ENCODE measurements at regions not wholly inside any gene's neighbourhood (a gene's known extent, or its start where the extent isn't known, plus 50 kb on each side); places are given as distances from the start of the nearest gene placed in this dataset.

DNA sequence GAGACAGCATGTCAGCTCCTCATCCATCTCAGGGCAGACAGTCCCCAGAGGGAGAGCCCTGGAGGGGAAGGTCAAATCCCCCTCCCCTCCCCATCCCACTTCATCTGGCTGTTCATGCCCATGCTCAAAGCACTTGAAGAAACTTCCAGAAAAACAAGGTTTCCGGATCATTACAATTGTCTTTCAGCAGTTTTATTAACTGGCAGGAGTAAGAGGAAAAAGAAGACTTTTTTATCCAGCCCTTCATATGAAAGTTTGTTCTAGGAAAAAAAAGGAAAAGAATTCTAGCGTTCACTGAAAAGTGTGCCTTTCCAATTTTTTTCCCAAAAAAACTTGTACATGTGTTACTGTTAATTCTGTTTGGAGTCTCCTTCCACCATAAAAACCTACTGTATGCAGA lies 145.7 kb upstream of the TIAM1 start:
- H3K27me3 ChIP-seq (ENCODE audit: control insufficient read depth, low read length), result no peaks in the 10 kb centered on the region
- H3K9me3 ChIP-seq (ENCODE audit: control insufficient read depth, insufficient read depth, low read length), result no peaks in the 10 kb centered on the region
- TF ChIP-seq, protein P1, sequence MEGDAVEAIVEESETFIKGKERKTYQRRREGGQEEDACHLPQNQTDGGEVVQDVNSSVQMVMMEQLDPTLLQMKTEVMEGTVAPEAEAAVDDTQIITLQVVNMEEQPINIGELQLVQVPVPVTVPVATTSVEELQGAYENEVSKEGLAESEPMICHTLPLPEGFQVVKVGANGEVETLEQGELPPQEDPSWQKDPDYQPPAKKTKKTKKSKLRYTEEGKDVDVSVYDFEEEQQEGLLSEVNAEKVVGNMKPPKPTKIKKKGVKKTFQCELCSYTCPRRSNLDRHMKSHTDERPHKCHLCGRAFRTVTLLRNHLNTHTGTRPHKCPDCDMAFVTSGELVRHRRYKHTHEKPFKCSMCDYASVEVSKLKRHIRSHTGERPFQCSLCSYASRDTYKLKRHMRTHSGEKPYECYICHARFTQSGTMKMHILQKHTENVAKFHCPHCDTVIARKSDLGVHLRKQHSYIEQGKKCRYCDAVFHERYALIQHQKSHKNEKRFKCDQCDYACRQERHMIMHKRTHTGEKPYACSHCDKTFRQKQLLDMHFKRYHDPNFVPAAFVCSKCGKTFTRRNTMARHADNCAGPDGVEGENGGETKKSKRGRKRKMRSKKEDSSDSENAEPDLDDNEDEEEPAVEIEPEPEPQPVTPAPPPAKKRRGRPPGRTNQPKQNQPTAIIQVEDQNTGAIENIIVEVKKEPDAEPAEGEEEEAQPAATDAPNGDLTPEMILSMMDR (IDR thresholded peaks at IDR 0.05; ENCODE audit: low read depth, low read length, poor library complexity, severe bottlenecking), result no peak
- no peak for TF ChIP-seq EZH2phosphoT487 (IDR thresholded peaks at IDR 0.05; ENCODE audit: borderline replicate concordance, low read length)
- H3K4me3 ChIP-seq (ENCODE audit: low read length), result no peak overlapping the region
- H3K4me1 ChIP-seq (ENCODE audit: control insufficient read depth, low read length), result no peaks in the 10 kb centered on the region
- no peaks in the 10 kb centered on the region for H3F3A ChIP-seq (ENCODE audit: control insufficient read depth, insufficient read depth)
- H4K20me1 ChIP-seq (ENCODE audit: control insufficient read depth, insufficient read depth, low read depth, low read length), result no peaks in the 10 kb centered on the region
- H3K36me3 ChIP-seq (ENCODE audit: control insufficient read depth, low read length), result no peaks in the 10 kb centered on the region
- H3K9me2 ChIP-seq (replicated peaks; ENCODE audit: control insufficient read depth, low read length), result no peaks in the 10 kb centered on the region
- H3K79me2 ChIP-seq (ENCODE audit: control insufficient read depth, low read length), result no peaks in the 10 kb centered on the region
- H3K4me2 ChIP-seq (ENCODE audit: low read length), result no peak overlapping the region
- H3K27ac ChIP-seq (ENCODE audit: low read depth, low read length), result no peak overlapping the region

DNA sequence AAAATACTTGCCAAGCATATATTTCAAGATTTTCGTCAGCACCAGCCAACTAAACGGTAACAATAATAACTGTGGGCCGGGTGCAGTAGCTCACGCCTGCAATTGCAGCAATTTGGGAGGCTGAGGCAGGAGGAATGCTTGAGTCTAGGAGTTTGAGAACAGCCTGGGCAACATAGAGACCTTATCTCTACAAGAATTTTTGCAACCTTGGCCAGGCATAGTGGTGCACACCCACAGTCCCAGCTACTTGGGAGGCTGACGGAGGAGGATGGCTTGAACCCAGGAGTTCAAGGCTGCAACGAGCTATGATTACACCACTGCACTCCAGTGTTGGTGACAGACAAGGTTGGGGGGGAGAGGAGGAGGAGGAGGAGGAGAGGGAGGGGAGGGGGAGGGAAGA lies 145.0 kb upstream of the TIAM1 start:
- H3K79me2 ChIP-seq (ENCODE audit: control insufficient read depth, low read length), result no peaks in the 10 kb centered on the region
- no peaks in the 10 kb centered on the region for H3K27me3 ChIP-seq (ENCODE audit: control insufficient read depth, low read length)
- no peaks in the 10 kb centered on the region for H3K9me3 ChIP-seq (ENCODE audit: control insufficient read depth, insufficient read depth, low read length)

DNA sequence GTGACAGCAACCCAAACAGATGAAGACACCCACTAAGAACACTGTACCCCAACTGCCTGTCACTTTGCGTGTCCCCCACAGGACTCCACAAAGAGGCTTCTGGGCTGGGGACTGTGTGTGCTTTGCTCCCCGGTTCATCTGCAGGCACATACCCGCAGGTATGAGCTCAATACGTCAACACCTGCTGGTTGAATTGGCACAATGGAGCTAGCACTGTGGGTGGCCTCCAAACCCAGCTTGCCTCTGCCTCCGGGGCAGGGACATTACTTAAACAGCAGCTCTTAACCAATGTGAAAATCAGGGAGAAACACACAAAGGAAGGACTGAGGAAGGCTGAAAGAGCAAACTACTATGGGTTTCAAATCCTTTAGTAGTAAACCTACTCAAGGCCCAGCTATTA lies 140.2 kb upstream of the TIAM1 start:
- Histone ChIP-seq H3K27ac (ENCODE audit: low read depth, low read length) (no peak overlapping the region), H3K4me3 (ENCODE audit: low read length) (no peak overlapping the region), H3K4me2 (ENCODE audit: low read length) (no peak overlapping the region), H4K20me1 (ENCODE audit: control insufficient read depth, insufficient read depth, low read depth, low read length) (no peaks in the 10 kb centered on the region), H3F3A (ENCODE audit: control insufficient read depth, insufficient read depth) (no peaks in the 10 kb centered on the region), H3K9me3 (ENCODE audit: control insufficient read depth, insufficient read depth, low read length) (peaks cover 4% of the 10 kb centered on the region; the same call in 1 of the 2 replicates), H3K36me3 (ENCODE audit: control insufficient read depth, low read length) (no peaks in the 10 kb centered on the region), H3K9me2 (replicated peaks; ENCODE audit: control insufficient read depth, low read length) (no peaks in the 10 kb centered on the region), H3K27me3 (ENCODE audit: control insufficient read depth, low read length) (no peaks in the 10 kb centered on the region), H3K4me1 (ENCODE audit: control insufficient read depth, low read length) (no peaks in the 10 kb centered on the region), H3K79me2 (ENCODE audit: control insufficient read depth, low read length) (no peaks in the 10 kb centered on the region)
- TF ChIP-seq EZH2phosphoT487 (IDR thresholded peaks at IDR 0.05; ENCODE audit: borderline replicate concordance, low read length), result no peak

More for the DNA sequence above, 145.0 kb upstream of the TIAM1 start:
- no peak for TF ChIP-seq EZH2phosphoT487 (IDR thresholded peaks at IDR 0.05; ENCODE audit: borderline replicate concordance, low read length)
- Histone ChIP-seq H3K9me2 (replicated peaks; ENCODE audit: control insufficient read depth, low read length) (no peaks in the 10 kb centered on the region), H3K4me3 (ENCODE audit: low read length) (no peak overlapping the region), H3K4me1 (ENCODE audit: control insufficient read depth, low read length) (no peaks in the 10 kb centered on the region), H3K4me2 (ENCODE audit: low read length) (no peak overlapping the region), H3F3A (ENCODE audit: control insufficient read depth, insufficient read depth) (no peaks in the 10 kb centered on the region), H3K27ac (ENCODE audit: low read depth, low read length) (no peak overlapping the region), H4K20me1 (ENCODE audit: control insufficient read depth, insufficient read depth, low read depth, low read length) (no peaks in the 10 kb centered on the region), H3K36me3 (ENCODE audit: control insufficient read depth, low read length) (no peaks in the 10 kb centered on the region)

DNA sequence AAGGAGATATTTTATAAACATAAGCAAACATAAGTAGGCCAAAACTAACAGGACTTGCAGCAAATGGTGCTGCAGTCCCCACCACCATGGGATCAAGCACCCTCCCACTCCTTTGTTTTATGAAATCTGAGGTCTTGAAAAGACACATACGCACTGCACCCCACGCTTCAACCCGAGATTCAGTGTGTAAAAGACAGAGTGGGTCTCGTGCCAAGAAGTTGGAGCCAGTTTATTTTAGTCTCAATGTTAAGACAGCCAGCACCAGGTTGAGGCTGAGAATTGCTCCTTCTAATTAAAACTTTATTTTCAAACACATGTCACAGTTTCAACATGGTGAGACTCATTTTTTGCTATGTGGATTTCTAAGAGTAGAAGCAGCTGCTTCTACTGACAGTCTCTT lies 139.1 kb upstream of the TIAM1 start:
- Histone ChIP-seq H3K4me3 (ENCODE audit: low read length) (no peak overlapping the region), H3F3A (ENCODE audit: control insufficient read depth, insufficient read depth) (no peaks in the 10 kb centered on the region), H3K79me2 (ENCODE audit: control insufficient read depth, low read length) (no peaks in the 10 kb centered on the region), H3K9me2 (replicated peaks; ENCODE audit: control insufficient read depth, low read length) (no peaks in the 10 kb centered on the region), H3K4me2 (ENCODE audit: low read length) (no peak overlapping the region), H3K4me1 (ENCODE audit: control insufficient read depth, low read length) (no peaks in the 10 kb centered on the region), H3K27ac (ENCODE audit: low read depth, low read length) (no peak overlapping the region), H3K36me3 (ENCODE audit: control insufficient read depth, low read length) (no peaks in the 10 kb centered on the region), H3K27me3 (ENCODE audit: control insufficient read depth, low read length) (no peaks in the 10 kb centered on the region), H3K9me3 (ENCODE audit: control insufficient read depth, insufficient read depth, low read length) (peaks cover 4% of the 10 kb centered on the region; the same call in 1 of the 2 replicates), H4K20me1 (ENCODE audit: control insufficient read depth, insufficient read depth, low read depth, low read length) (no peaks in the 10 kb centered on the region)
- no peak for TF ChIP-seq EZH2phosphoT487 (IDR thresholded peaks at IDR 0.05; ENCODE audit: borderline replicate concordance, low read length)
- TF ChIP-seq, protein P1 (IDR thresholded peaks at IDR 0.05; ENCODE audit: low read depth, low read length, poor library complexity, severe bottlenecking), result no peak
